Inferior parietal cortex (tissue), 1 donor: ENCODE measurements at regions not wholly inside any gene's neighbourhood (a gene's known extent, or its start where the extent isn't known, plus 50 kb on each side); places are given as distances from the start of the nearest gene placed in this dataset.
"Not testable (repeated sequence)": the region's sequence is repeated elsewhere in the genome, so short reads cannot be mapped to it uniquely, and the experiment has no call there.

ENCODE experiments used
- DNase-seq: peaks from one replicate; pipeline ENCODE4 v3.0.0-alpha.2; 2016; ENCODE audit errors: extremely low spot score

- DNase-seq = no peak
Observed at GRCh38 chr3:95464346-95464745, 1350.0 kb upstream of the EPHA6 start.

DNA sequence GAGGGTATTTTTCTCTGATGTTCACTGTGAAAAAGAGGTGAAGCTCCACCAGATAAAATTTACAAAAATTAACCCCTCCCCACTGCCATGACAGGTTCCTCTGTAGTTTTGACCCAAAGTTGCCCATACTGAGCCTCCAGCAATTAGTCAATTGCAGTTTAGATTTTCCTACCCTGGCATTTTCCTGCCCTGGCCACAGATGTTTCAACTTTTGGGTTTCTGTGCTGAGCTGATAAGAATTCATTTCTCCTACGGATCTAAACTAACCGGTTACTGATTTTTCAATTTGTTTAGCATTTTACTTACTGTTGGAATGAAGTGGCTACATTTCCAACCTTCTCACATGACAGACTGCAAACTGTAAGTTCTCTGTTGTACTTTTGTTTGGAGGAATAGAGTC is 1346.1 kb upstream of the EPHA6 start:
- no peak for DNase-seq

- DNase-seq = no peak
Observed at GRCh38 chr3:95474338-95474737, 1340.1 kb upstream of the EPHA6 start.

- DNase-seq = no peak
Observed at GRCh38 chr3:95476534-95476933, 1337.9 kb upstream of the EPHA6 start.

DNA sequence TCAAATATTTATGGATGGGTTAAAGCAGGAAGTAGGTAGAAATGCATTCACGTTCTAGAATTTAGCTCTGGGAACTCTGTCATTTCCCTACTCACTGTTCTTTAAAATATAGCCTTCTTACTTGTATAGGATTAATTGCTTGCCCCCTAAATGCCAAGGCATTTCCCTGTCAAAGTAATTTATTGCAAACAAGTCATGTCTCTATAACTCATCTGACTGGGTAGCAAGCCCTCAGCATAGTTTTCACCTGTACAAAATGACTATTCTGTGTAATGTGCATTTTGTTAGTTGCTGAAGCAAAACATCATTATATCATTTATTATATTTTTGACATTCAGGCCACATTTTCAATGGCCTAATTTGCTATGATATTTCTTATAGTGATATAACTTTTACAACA is 1308.2 kb upstream of the EPHA6 start:
- DNase-seq = no peak

DNA sequence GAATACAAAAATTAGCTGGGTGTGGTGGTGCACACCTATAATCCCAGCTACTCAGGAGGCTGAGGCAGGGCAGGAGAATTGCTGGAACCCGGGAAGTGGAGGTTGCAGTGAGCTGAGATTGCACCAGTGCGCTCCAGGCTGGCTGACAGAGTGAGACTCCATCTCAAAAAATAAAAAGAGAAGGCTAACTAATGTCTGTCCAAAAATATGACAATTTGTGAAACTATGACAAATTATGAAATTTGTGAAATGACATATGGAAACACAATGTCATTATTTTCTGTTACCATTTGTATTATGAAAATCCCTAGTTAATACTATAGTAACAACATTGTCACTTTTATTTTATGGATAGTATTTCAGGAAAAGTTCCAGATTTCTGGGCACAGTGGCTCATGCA is 1306.3 kb upstream of the EPHA6 start:
- DNase-seq = no peak

DNA sequence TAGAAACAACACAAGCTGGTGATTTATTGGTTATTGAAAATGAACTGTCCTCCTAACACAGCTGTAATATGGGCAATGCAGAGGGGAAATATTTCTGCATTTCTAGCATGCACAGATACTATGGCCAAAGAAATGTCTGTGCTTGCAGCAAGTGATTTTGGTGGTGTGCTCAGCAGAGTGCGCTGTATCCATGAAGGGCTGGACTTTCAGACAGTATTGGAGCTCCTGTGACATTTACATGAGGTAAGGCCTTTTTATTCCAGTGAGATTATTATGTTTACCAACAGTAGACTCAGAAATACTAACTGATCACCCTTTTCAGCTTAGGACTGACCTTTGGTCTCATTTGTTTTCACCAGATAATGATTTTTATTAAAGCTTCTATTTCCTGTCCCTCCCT is 1302.6 kb upstream of the EPHA6 start:
- DNase-seq = no peak

- no peak for DNase-seq
Observed at GRCh38 chr3:95514260-95514659, 1300.1 kb upstream of the EPHA6 start.

GRCh38 chr3:95521396-95521795 is 1293.0 kb upstream of the EPHA6 start:
- no peak for DNase-seq

GRCh38 chr3:95522449-95522848 is 1291.9 kb upstream of the EPHA6 start:
- DNase-seq = no peak

DNA sequence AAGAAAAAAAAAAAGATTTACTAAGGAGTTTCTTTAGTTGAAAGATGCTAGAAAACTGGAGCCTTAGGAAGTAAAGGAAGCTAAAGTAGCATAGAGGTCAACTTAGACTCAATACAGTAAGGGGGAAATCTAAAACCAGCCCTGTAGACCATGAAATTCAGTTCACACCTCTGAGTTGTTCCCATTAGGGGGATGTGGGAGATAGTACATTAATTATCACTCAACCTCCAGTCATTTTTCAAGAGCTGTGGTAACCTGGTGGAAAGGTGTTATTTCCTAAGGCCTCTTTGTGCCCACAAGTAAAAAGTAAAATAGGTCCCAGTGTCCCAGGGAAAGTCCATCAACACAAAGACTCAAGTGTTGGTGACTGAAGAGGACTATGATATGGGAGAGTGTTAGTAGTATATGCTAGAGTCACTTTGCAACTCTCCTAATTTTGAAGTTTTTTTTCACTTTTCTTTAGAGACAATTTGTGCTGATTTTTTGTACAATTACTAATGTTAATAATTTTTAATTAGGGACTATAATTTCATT is 1274.4 kb upstream of the EPHA6 start:
- no peak for DNase-seq

- no peak for DNase-seq
Observed at GRCh38 chr3:95565502-95565901, 1248.9 kb upstream of the EPHA6 start.

DNA sequence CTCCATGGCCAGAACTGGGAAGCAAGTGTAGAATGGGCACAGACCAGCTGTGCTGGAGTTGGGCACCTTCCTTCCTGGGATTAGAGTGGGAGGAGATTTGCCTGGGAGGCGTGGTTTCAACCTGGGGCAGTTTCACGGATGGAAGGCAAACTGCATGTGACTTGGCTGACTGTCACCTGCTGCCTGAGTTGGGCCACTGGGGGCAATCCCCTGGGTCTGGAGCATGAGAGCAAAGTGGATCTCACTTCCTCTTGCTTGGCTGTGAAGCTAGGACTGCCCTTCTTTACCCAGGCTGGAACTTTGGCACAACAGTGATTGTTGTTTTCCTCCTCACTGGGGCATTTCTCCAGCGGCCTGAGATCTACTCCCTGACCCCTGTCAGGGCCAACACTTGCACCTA is 1247.0 kb upstream of the EPHA6 start:
- DNase-seq = no peak

DNA sequence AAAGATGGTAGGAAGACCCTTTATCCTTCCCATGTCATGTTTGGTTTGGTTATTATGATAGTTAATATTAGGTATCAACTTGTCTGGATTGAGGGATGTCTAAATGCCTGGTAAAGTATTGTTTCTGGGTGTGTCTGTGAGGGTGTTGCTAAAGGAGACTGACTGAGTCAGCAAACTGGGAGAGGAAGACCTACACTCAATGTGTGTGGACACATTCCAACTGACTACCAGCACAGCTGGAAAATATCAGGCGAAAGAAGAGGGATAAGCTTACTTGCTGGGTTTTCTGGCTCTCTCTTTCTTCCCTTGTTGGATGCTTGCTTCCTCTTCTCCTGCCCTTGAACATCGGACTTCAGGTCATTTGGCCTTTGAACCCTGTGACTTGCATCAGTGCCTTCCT is 1227.6 kb upstream of the EPHA6 start:
- no peak for DNase-seq

DNA sequence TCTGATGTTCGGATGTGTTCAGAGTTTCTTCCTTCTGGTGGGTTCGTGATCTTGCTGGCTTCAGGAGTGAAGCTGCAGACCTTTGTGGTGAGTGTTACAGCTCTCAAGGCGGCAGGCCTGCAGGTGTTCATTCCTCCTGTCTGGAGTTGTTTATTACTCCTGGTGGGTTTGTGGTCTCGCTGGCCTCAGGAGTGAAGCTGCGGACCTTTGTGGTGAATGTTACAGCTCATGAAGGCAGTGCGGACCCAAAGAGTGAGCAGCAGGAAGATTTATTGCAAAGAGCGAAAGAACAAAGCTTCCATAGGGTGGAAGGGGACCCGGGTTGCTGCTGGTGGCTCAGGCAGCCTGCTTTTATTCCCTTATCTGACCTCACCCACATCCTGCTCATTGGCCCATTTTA is 1226.8 kb upstream of the EPHA6 start:
- not testable (repeated sequence) for DNase-seq

- no peak for DNase-seq
Observed at GRCh38 chr3:95588473-95588872, 1225.9 kb upstream of the EPHA6 start.

DNA sequence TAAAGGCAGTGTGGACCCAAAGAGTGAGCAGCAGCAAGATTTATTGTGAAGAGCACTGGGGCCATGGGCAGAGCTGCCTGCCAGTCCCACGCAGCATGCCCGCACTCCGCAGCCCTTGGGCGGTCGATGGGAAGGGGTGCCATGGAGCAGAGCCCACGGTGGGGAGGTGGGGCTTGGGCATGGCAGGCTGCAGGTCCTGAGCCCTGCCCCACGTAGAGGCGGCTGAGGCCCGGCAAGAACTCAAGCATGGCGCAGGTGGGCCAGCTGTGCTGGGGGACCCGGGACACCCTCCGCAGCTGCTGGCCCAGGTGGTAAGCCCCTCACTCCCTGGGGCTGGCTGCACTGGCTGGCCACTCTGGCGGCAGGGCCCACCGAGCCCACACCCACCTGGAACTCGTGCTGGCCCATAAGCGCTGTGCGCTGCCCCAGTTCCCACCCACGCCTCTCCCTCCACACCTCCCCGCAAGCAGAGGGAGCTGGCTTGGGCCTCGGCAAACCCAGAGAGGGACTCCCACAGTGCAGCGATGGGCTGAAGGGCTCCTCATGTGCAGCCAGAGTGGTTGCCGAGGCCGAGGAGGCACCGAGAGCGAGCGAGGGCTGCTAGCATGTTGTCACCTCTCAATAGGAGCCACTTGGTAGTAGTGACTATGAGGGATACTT is 1218.8 kb upstream of the EPHA6 start:
- no peak for DNase-seq

DNA sequence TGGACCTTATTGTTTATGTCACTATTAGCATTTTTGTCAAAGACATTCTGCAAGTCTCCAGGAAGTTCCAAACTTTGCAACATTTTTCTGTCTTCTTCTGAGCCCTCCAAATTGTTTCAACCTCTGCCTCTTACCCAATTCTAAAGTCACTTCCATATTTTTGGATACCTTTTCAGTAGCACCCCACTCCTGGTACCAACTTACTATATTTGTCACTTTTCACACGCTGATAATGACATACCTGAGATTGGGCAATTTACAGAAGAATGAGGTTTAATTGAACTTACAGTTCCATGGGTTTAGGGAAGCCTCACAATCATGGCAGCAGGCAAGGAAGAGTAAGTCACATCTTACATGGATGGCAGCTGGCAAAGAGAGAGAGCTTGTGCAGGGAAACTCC is 1206.5 kb upstream of the EPHA6 start:
- DNase-seq = no peak

- no peak for DNase-seq
Observed at GRCh38 chr3:95609411-95609810, 1205.0 kb upstream of the EPHA6 start.

DNA sequence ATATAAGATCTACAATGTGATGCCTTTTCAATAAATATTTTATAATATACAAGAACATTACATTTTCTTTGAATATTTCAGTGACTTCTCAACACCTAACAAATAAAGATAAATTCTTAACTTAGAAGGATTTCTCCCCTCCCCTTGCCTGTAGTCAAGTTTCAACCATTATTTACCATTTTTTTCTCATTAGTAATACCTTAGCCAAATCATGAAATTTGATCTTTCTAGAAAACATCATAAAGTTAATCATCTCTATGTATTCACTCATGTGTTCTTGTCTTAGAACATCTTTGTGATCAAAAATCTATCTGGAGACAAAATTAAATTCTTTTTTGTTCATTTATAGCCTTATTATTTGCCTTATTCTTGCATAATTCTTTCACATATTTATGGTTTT is 1201.8 kb upstream of the EPHA6 start:
- no peak for DNase-seq

DNA sequence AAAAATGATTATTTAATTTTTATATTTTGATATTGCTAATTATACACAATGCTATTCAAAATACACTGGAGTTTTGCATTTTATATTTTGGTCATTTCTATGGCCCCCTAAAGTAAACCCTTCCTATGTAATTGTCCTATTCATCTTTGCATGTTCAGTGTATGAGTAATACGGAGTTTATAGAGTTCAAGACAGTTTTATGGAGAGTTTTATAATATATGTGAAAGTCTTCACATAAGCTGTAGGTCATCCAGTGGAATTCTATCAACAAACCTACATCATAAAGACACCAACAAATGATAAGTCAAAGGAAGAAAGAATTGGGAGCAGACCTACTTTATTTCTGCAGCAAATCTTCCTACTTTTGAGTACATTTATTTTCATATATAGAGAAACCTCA is 1200.4 kb upstream of the EPHA6 start:
- DNase-seq = no peak

- no peak for DNase-seq
Observed at GRCh38 chr3:95615592-95616310, 1198.6 kb upstream of the EPHA6 start.

DNA sequence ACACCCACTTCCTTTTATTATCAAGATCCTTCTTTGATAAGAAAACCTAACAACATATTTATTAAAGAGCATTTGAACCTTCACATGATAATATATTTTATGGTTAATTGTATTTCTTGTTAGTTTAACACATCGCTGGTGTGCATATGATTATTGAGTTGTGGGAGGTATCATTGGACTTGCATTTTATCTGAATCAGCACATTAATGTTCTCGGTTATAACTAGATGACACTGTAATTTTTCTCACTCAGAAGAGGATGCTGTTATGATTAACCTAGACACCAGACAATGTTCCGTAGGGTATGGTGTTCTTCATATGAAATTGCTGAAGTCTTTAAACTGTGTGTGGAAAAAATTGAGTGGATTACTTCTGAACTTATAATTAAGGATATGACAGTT is 1188.3 kb upstream of the EPHA6 start:
- no peak for DNase-seq

DNA sequence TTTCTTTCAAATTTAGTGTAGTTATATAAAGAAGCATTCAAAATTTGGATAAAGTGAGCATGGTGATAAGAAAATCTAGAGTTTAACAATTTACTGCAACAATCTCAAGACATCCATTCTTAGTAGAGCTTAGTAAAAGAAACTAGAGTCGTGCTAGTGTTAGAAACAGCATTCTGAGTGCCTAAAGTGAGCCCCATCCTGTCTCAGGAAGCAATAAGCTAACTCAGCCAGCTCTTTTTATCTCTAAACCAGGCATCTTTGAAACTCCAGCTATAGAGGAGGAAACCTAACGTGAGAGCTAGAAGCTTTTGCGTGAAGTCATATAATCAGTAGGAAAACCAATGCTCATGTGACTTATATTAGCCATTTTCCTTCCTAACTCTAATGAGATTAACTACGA is 1187.1 kb upstream of the EPHA6 start:
- no peak for DNase-seq
